ENCODE measurements at regions not wholly inside any gene's neighbourhood (a gene's known extent, or its start where the extent isn't known, plus 50 kb on each side); places are given as distances from the start of the nearest gene placed in this dataset.

GRCh38 chr3:8406479-8406878 lies 95.1 kb upstream of the LMCD1 start:
- DNase-seq (no peak), FAIRE-seq (no peak)
- intact Hi-C loops (cut with DNase I): no loop called here
- Histone ChIP-seq H3K27me3 (ENCODE audit: control insufficient read depth, insufficient read depth, low read length) (no peaks in the 10 kb centered on the region), H3K4me1 (ENCODE audit: control insufficient read depth in 2 of 3, insufficient read depth in 2 of 3, low read depth in 1 of 3, low read length in 3 of 3) (no peaks in the 10 kb centered on the region), H3K9me3 (ENCODE audit: control insufficient read depth in 2 of 3, insufficient read depth in 1 of 3, low read length in 3 of 3) (peaks cover 0 to 8% (median 0%) of the 10 kb centered on the region in 3 donors), H3K36me3 (ENCODE audit: control insufficient read depth in 2 of 3, insufficient read depth in 3 of 3, low read length in 3 of 3) (no peaks in the 10 kb centered on the region), H3K9ac (ENCODE audit: low read length in 3 of 3) (no peak overlapping the region), H3K4me3 (ENCODE audit: low read length in 3 of 3) (no peak overlapping the region), H3K27ac (ENCODE audit: low read depth in 2 of 2, low read length in 2 of 2) (no peak overlapping the region)
- TF ChIP-seq CTCF (IDR thresholded peaks at IDR 0.05; ENCODE audit: borderline replicate concordance, extremely low read depth, insufficient read depth): no peak

- H3K4me1 ChIP-seq (ENCODE audit: control insufficient read depth in 2 of 3, insufficient read depth in 2 of 3, low read depth in 1 of 3, low read length in 3 of 3): peaks cover 0 to 5% (median 0%) of the 10 kb centered on the region in 3 donors
- intact Hi-C loops (cut with DNase I): no loop called here
- no peaks in the 10 kb centered on the region for H3K27me3 ChIP-seq (ENCODE audit: control insufficient read depth, insufficient read depth, low read length)
- no peak overlapping the region for H3K9ac ChIP-seq (ENCODE audit: low read length in 3 of 3)
- FAIRE-seq: no peak
- no peak for DNase-seq
- H3K9me3 ChIP-seq (ENCODE audit: control insufficient read depth in 2 of 3, insufficient read depth in 1 of 3, low read length in 3 of 3): no peaks in the 10 kb centered on the region
- H3K36me3 ChIP-seq (ENCODE audit: control insufficient read depth in 2 of 3, insufficient read depth in 3 of 3, low read length in 3 of 3): no peaks in the 10 kb centered on the region
- no peak overlapping the region for H3K27ac ChIP-seq (ENCODE audit: low read depth in 2 of 2, low read length in 2 of 2)
- H3K4me3 ChIP-seq (ENCODE audit: low read length in 3 of 3): no peak overlapping the region
- no peak for TF ChIP-seq CTCF (IDR thresholded peaks at IDR 0.05; ENCODE audit: borderline replicate concordance, extremely low read depth, insufficient read depth)
These were observed 88.2 kb upstream of the LMCD1 start for GRCh38 chr3:8413337-8413926.

- H3K4me1 ChIP-seq (ENCODE audit: control insufficient read depth in 2 of 3, insufficient read depth in 2 of 3, low read depth in 1 of 3, low read length in 3 of 3): peaks cover 0 to 5% (median 2%) of the 10 kb centered on the region in 3 donors
- DNase-seq (peak in 1 of 5 donors; percentile 16), FAIRE-seq (no peak)
- H3K4me3 ChIP-seq (ENCODE audit: low read length in 3 of 3): peak overlapping the region in 2 of 3 donors; percentile 39 to 64
- H3K9ac ChIP-seq (ENCODE audit: low read length in 3 of 3): peak overlapping the region in 2 of 3 donors; percentile 8 to 29
- intact Hi-C loops (cut with DNase I): no loop called here
- no peaks in the 10 kb centered on the region for H3K9me3 ChIP-seq (ENCODE audit: control insufficient read depth in 2 of 3, insufficient read depth in 1 of 3, low read length in 3 of 3)
- no peak overlapping the region for H3K27ac ChIP-seq (ENCODE audit: low read depth in 2 of 2, low read length in 2 of 2)
- no peak for TF ChIP-seq CTCF (IDR thresholded peaks at IDR 0.05; ENCODE audit: borderline replicate concordance, extremely low read depth, insufficient read depth)
- no peaks in the 10 kb centered on the region for H3K36me3 ChIP-seq (ENCODE audit: control insufficient read depth in 2 of 3, insufficient read depth in 3 of 3, low read length in 3 of 3)
- no peaks in the 10 kb centered on the region for H3K27me3 ChIP-seq (ENCODE audit: control insufficient read depth, insufficient read depth, low read length)
These were observed 84.7 kb upstream of the LMCD1 start for GRCh38 chr3:8416965-8417364.

GRCh38 chr3:8420612-8421011 lies 81.0 kb upstream of the LMCD1 start:
- DNase-seq (no peak), FAIRE-seq (no peak)
- no peaks in the 10 kb centered on the region for H3K36me3 ChIP-seq (ENCODE audit: control insufficient read depth in 2 of 3, insufficient read depth in 3 of 3, low read length in 3 of 3)
- H3K27ac ChIP-seq (ENCODE audit: low read depth in 2 of 2, low read length in 2 of 2): no peak overlapping the region
- H3K4me3 ChIP-seq (ENCODE audit: low read length in 3 of 3): no peak overlapping the region
- no peak for TF ChIP-seq CTCF (IDR thresholded peaks at IDR 0.05; ENCODE audit: borderline replicate concordance, extremely low read depth, insufficient read depth)
- no peak overlapping the region for H3K9ac ChIP-seq (ENCODE audit: low read length in 3 of 3)
- intact Hi-C loops (cut with DNase I): loop anchor here (10.0 kb wide), 1 partner anchor 184 kb away; no protein-coding TSS in a partner anchor
- H3K4me1 ChIP-seq (ENCODE audit: control insufficient read depth in 2 of 3, insufficient read depth in 2 of 3, low read depth in 1 of 3, low read length in 3 of 3): peaks cover 0 to 5% (median 2%) of the 10 kb centered on the region in 3 donors
- H3K9me3 ChIP-seq (ENCODE audit: control insufficient read depth in 2 of 3, insufficient read depth in 1 of 3, low read length in 3 of 3): peaks cover 0 to 10% (median 0%) of the 10 kb centered on the region in 3 donors
- H3K27me3 ChIP-seq (ENCODE audit: control insufficient read depth, insufficient read depth, low read length): no peaks in the 10 kb centered on the region

All from kidney (tissue), 13 donors.